ENCODE measurements at regions not wholly inside any gene's neighbourhood (a gene's known extent, or its start where the extent isn't known, plus 50 kb on each side); places are given as distances from the start of the nearest gene placed in this dataset.

- DNase-seq = no peak
These were observed 275.9 kb upstream of the NFE2L3 start for GRCh38 chr7:25876092-25876491.

GRCh38 chr7:25877802-25878789 lies 273.9 kb upstream of the NFE2L3 start:
- no peak for DNase-seq

GRCh38 chr7:25879799-25880198 lies 272.2 kb upstream of the NFE2L3 start:
- no peak for DNase-seq

GRCh38 chr7:25881317-25882037 lies 270.5 kb upstream of the NFE2L3 start:
- no peak for DNase-seq

- no peak for DNase-seq
These were observed 269.7 kb upstream of the NFE2L3 start for GRCh38 chr7:25882151-25882773.

GRCh38 chr7:25884265-25884828 lies 267.7 kb upstream of the NFE2L3 start:
- DNase-seq = no peak

- DNase-seq = no peak
These were observed 266.9 kb upstream of the NFE2L3 start for GRCh38 chr7:25885057-25885576.

- DNase-seq = no peak
These were observed 265.4 kb upstream of the NFE2L3 start for GRCh38 chr7:25886387-25887240.

GRCh38 chr7:25887266-25887665 lies 264.7 kb upstream of the NFE2L3 start:
- no peak for DNase-seq

- DNase-seq = no peak
These were observed 264.0 kb upstream of the NFE2L3 start for GRCh38 chr7:25887795-25888559.

GRCh38 chr7:25889765-25890164 lies 262.2 kb upstream of the NFE2L3 start:
- DNase-seq = no peak

- no peak for DNase-seq
These were observed 260.4 kb upstream of the NFE2L3 start for GRCh38 chr7:25891591-25891990.

GRCh38 chr7:25893436-25893835 lies 258.6 kb upstream of the NFE2L3 start:
- DNase-seq = no peak

- DNase-seq = peak; percentile 46 to 59
These were observed 257.7 kb upstream of the NFE2L3 start for GRCh38 chr7:25894002-25894901.

- peak; percentile 71 to 73 for DNase-seq
These were observed 256.9 kb upstream of the NFE2L3 start for GRCh38 chr7:25894902-25895791.

GRCh38 chr7:25895792-25896171 lies 256.2 kb upstream of the NFE2L3 start:
- no peak for DNase-seq

- DNase-seq = no peak
These were observed 254.7 kb upstream of the NFE2L3 start for GRCh38 chr7:25897261-25897782.

- DNase-seq = no peak
These were observed 251.8 kb upstream of the NFE2L3 start for GRCh38 chr7:25900245-25900644.

GRCh38 chr7:25900877-25901276 lies 251.1 kb upstream of the NFE2L3 start:
- DNase-seq = no peak
